ENCODE measurements at regions not wholly inside any gene's neighbourhood (a gene's known extent, or its start where the extent isn't known, plus 50 kb on each side); places are given as distances from the start of the nearest gene placed in this dataset.
"Not testable (repeated sequence)": the region's sequence is repeated elsewhere in the genome, so short reads cannot be mapped to it uniquely, and the experiment has no call there.

- no peak for DNase-seq
Observed at GRCh38 chr5:82748688-82749460, 328.3 kb downstream of the TMEM167A start.

- DNase-seq: no peak
Observed at GRCh38 chr5:82747986-82748385, 329.2 kb downstream of the TMEM167A start.

DNA sequence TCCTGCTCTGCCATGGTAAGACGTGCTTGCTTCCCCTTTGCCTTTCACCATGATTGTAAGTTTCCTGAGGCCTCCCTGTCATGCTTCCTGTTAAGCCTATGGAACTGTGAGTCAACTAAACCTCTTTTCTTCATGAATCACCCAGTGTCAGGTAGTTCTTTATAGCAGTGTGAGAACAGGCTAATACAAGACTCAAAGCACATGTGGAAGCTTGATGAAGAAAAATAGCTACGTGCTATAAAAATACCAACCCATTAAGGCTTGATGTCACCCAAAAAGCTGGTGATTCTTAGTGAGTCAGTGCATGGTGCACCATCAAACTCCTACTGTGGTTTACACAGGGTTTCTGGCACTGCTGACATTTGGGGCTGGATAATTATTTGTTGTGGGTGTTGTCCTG, 332.2 kb downstream of the TMEM167A start:
- DNase-seq: no peak

- no peak for DNase-seq
Observed at GRCh38 chr5:82738681-82739269, 338.4 kb downstream of the TMEM167A start.

DNA sequence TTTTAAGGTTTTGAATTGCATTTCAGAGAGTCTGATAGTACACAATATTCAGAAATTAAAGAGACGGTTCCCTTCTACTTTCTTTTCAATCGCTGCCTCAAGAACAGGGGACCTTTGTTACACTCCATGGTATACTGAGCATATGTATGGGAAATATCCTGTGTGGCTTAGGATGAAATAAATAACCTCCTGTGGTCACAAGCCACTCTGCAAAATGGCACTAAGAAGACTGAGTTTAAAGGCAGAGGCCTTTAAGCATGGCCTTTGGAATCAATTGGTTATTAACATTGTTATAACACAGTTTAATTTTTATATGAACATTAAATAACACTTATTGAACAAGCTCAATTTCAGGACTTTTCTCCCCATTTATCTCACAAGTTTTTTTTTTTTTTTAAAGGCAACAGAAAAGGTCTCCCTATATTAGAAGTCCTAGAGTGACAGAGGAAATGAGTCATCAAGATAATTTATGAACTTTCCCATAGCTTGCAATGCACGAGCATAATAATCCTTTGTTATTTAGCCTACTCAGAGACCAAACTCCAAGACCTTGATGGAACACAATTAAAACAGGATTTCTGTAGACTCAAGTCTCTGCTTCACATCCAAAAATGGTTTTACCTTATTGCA, 341.9 kb downstream of the TMEM167A start:
- DNase-seq: peak; percentile 40

- no peak for DNase-seq
Observed at GRCh38 chr5:82734347-82734746, 342.8 kb downstream of the TMEM167A start.

GRCh38 chr5:82730913-82731312, 346.3 kb downstream of the TMEM167A start:
- DNase-seq: no peak

DNA sequence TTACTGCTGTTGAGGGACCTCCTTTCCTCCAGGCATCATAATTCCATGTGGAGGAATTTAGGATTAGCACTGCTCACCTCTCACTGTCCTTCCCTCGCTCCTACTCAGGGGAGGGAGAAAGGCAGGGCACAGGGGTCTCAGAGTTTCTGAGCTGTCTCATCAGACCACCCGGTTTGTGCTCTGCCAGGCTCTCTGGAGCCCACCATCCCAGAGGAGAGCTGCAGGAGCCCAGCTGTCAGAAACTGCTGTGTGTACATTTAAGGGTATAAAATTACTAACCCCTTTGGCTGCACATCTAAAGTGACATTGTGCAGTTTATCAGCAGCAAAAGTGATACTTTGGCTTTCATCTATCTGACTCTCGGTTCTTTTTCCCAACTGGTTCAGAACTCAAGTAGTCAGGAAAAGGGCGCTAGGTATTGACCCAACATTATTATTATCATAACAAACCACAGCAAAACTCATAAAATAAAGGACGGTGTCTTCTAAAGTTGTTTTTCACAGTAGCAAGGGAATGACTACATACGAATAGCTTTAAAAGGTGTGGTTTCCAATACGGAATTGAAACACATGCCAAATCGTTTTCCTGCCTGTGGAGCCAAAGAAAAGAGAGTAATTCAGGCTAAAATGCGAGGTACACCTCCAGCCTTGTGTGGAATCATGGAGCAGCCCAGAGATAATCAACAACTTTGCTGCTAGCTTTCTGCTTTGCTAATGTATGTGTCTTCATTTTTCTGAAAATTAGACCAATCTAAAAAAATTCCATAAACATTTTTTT, 348.1 kb downstream of the TMEM167A start:
- DNase-seq: no peak

DNA sequence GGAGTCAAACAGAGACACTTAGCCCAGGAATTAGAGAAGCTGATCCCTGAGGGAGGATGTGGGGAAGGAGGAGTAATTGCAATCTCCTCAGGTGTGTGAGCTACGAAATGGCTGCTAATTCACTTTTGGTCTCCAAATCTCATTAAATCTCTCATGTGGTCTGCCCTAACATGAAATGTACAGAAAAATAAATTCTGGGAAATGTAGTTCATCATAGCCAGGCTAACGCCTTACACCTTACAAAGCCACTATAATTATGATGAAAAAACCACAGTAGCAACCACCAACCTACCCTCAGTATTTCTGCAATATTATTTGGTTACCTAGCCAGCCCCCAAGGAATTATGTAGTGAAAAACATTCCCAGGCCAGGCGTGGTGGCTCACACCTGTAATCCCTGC, 354.0 kb downstream of the TMEM167A start:
- no peak for DNase-seq

GRCh38 chr5:82721087-82721410, 356.1 kb downstream of the TMEM167A start:
- DNase-seq: no peak

GRCh38 chr5:82720213-82721086, 356.7 kb downstream of the TMEM167A start:
- DNase-seq: peak; percentile 40

DNA sequence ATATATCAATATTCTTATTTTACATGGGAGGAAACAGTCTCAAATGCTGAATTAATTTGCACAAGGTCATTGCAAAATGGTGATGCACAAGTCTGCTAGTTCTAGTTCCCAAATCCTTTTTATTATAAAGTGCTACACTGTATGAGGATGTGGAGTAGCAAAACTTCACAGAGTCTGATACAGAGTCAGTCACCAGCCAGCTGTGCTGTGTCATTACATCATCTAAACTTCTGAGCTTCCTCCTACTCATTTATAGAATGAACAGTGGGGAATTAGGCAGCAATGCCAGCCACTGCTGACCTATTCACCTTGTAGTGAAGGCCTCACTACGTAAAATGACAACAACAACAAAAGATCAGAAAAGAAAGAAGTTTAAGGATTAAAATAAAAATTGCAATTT, 357.8 kb downstream of the TMEM167A start:
- DNase-seq: peak; percentile 61

DNA sequence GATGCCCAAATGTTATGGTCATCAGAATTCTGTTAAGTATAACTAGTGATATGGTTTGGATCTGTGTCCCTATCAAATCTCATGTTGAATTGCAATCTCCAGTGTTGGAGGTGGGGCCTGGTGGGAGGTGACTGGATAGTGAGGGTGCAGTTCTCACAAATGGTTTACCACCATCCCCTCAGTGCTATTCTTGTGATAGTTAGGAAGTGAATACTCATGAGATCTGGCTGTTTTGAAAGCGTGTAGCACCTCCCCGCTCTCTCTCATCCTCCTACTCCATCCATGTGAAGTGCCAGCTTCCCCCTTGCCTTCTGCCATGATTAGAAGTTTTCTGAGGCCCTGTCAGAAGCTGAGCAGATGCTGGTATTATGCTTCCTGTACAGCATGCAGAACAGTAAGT, 359.5 kb downstream of the TMEM167A start:
- DNase-seq: no peak

- not testable (repeated sequence) for DNase-seq
Observed at GRCh38 chr5:82714732-82715131, 362.5 kb downstream of the TMEM167A start.

GRCh38 chr5:82713811-82714210, 363.4 kb downstream of the TMEM167A start:
- DNase-seq: no peak

- no peak for DNase-seq
Observed at GRCh38 chr5:82707741-82708140, 369.5 kb downstream of the TMEM167A start.

DNA sequence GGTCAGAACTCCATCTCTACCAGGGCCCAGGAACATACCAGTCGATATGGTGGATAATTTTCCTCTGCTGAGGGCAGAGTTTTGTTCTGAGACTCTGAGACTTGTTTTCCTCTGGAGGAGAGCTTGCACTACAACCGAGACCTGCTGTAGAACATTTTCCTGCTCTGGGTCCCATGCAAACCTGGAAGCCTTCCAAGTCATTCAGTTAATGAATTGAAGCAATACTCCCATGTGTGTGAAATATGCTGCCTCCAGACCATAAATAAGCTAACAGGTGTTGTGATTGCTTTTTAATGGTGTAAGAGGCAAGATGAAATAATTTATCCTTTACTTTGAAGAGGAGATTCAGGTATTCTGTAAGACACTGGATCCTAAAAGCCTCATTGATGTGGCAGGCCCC, 372.8 kb downstream of the TMEM167A start:
- no peak for DNase-seq

DNA sequence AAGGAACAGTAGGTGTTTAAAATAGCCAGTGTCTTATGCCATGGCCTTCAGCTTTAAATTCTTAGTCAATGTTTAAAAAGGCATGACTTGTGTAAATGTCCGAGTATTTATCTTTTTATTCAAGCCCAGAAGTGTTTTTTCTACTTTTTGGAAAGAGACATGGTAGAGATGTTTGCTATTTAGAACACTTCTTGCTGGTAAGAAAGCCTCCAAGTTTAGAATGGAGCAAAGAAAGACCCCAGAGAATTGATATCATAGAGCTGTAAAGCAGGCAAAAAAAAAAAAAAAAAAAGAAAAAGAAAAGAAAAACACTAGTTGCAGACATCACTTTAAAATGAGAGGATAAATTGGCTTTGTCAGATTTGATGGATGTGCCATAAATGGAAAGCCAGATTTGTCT, 375.1 kb downstream of the TMEM167A start:
- no peak for DNase-seq

DNA sequence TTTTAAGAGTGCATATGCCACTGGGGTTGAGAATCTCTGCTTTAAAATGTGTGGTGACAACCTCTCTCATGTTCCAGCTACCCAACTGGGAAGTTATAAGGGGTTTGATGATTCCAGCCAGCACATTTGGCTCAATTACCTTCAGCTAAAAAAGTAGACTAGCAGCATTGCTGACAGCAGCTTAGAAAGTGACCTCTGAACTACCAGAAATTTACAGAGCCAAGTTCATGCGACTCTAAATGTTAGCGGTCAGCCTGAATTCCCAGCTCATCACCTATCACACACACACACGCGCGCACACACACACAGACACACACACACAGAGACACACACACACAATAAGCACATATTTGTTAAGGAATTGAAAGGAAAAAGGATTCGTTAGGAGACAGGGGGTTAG, 377.5 kb downstream of the TMEM167A start:
- DNase-seq: no peak

DNA sequence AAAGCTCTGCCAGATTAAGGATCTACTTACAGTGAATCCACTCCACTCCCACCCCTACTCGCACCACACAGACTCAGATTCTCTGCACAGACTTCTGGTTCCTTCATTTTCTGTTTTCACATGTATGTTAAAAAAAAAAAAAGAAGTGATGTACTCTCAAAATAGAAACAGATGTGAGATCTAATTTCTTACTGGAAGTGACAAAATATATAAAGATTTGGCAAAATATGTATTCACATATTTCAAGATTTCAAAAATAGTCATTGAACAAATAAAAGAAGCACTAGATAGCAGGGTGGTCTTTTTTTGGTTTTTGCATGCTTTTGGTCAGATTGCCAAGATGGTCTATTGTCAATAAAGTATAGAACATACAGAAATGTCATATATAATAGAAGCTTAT, 379.2 kb downstream of the TMEM167A start:
- no peak for DNase-seq

- no peak for DNase-seq
Observed at GRCh38 chr5:82694711-82695285, 382.4 kb downstream of the TMEM167A start.

- DNase-seq: no peak
Observed at GRCh38 chr5:82692826-82693225, 384.4 kb downstream of the TMEM167A start.

Measured in OCI-M1 (cell line).